Central memory CD8-positive, alpha-beta T cell (primary cell): ENCODE measurements at regions not wholly inside any gene's neighbourhood (a gene's known extent, or its start where the extent isn't known, plus 50 kb on each side); places are given as distances from the start of the nearest gene placed in this dataset.

Source experiments
- ATAC-seq: fragments of 150-1000 bp; cut with Tn5 transposase; replicated peaks from 2 replicates; pipeline ENCODE4 v1.10.0; 2022; ENCODE audit warnings: mild to moderate bottlenecking, moderate FRiP score, moderate number of reproducible peaks; ENCODE audit not compliant: poor library complexity, severe bottlenecking; ENCODE audit errors: extremely low read depth
- DNase-seq, 2 donors: peaks; one replicate each; pipeline ENCODE4 v3.0.0; 2021; ENCODE audit warnings: low spot score in 2 of 2
- H3K27ac Mint-ChIP-seq: one replicate; pipeline ENCODE4 v1.8.0; 2022; ENCODE audit warnings: low read depth, mild to moderate bottlenecking, moderate library complexity, mixed read lengths
- H3K27me3 Mint-ChIP-seq: one replicate; pipeline ENCODE4 v1.8.0; 2022; ENCODE audit warnings: mixed read lengths
- H3K36me3 Mint-ChIP-seq: one replicate; pipeline ENCODE4 v1.8.0; 2022; ENCODE audit warnings: mild to moderate bottlenecking, moderate library complexity, mixed read lengths; ENCODE audit not compliant: insufficient read depth
- H3K4me1 Mint-ChIP-seq: one replicate; pipeline ENCODE4 v1.8.0; 2022; ENCODE audit warnings: mixed read lengths
- H3K4me3 Mint-ChIP-seq: one replicate; pipeline ENCODE4 v1.8.0; 2022; ENCODE audit warnings: mild to moderate bottlenecking, moderate library complexity, mixed read lengths
- H3K9me3 Mint-ChIP-seq: one replicate; pipeline ENCODE4 v1.8.0; 2022; ENCODE audit warnings: mixed read lengths

- Mint-ChIP-seq H3K4me1 (no peaks in the 10 kb centered on the region), H3K4me3 (no peak overlapping the region), H3K9me3 (peaks cover 5% of the 10 kb centered on the region), H3K27ac (no peak overlapping the region), H3K27me3 (no peaks in the 10 kb centered on the region), H3K36me3 (no peaks in the 10 kb centered on the region)
- ATAC-seq (no peak), DNase-seq (no peak)
Observed at GRCh38 chr10:61172182-61172926, 228.4 kb upstream of the RHOBTB1 start.

- Mint-ChIP-seq H3K4me1 (no peaks in the 10 kb centered on the region), H3K9me3 (peaks cover 5% of the 10 kb centered on the region), H3K36me3 (no peaks in the 10 kb centered on the region), H3K27me3 (no peaks in the 10 kb centered on the region), H3K27ac (no peak overlapping the region), H3K4me3 (no peak overlapping the region)
- ATAC-seq, result no peak
- no peak for DNase-seq
Observed at GRCh38 chr10:61170594-61170993, 226.6 kb upstream of the RHOBTB1 start.

- Mint-ChIP-seq H3K9me3 (peaks cover 5% of the 10 kb centered on the region), H3K36me3 (no peaks in the 10 kb centered on the region), H3K4me3 (no peak overlapping the region), H3K27ac (no peak overlapping the region), H3K4me1 (no peaks in the 10 kb centered on the region), H3K27me3 (no peaks in the 10 kb centered on the region)
- ATAC-seq (no peak), DNase-seq (no peak)
Observed at GRCh38 chr10:61169294-61169693, 225.3 kb upstream of the RHOBTB1 start.

GRCh38 chr10:61166489-61166888, 222.5 kb upstream of the RHOBTB1 start:
- DNase-seq, result no peak
- Mint-ChIP-seq H3K4me1 (no peaks in the 10 kb centered on the region), H3K36me3 (no peaks in the 10 kb centered on the region), H3K9me3 (peaks cover 5% of the 10 kb centered on the region), H3K27me3 (peaks cover 11% of the 10 kb centered on the region), H3K27ac (no peak overlapping the region), H3K4me3 (no peak overlapping the region)
- no peak for ATAC-seq

GRCh38 chr10:61166065-61166464, 222.1 kb upstream of the RHOBTB1 start:
- peaks cover 11% of the 10 kb centered on the region for H3K27me3 Mint-ChIP-seq
- DNase-seq (no peak), ATAC-seq (no peak)
- H3K4me1 Mint-ChIP-seq, result no peaks in the 10 kb centered on the region
- H3K27ac Mint-ChIP-seq, result no peak overlapping the region
- H3K36me3 Mint-ChIP-seq, result no peaks in the 10 kb centered on the region
- no peak overlapping the region for H3K4me3 Mint-ChIP-seq
- H3K9me3 Mint-ChIP-seq, result peaks cover 5% of the 10 kb centered on the region

GRCh38 chr10:61164458-61165160, 220.6 kb upstream of the RHOBTB1 start:
- peaks cover 11% of the 10 kb centered on the region for H3K27me3 Mint-ChIP-seq
- no peak overlapping the region for H3K27ac Mint-ChIP-seq
- H3K36me3 Mint-ChIP-seq, result no peaks in the 10 kb centered on the region
- no peak overlapping the region for H3K4me3 Mint-ChIP-seq
- DNase-seq, result no peak
- no peaks in the 10 kb centered on the region for H3K4me1 Mint-ChIP-seq
- H3K9me3 Mint-ChIP-seq, result peaks cover 5% of the 10 kb centered on the region
- no peak for ATAC-seq

GRCh38 chr10:61163403-61163802, 219.4 kb upstream of the RHOBTB1 start:
- H3K27ac Mint-ChIP-seq, result no peak overlapping the region
- no peaks in the 10 kb centered on the region for H3K36me3 Mint-ChIP-seq
- H3K27me3 Mint-ChIP-seq, result peaks cover 11% of the 10 kb centered on the region
- no peak overlapping the region for H3K4me3 Mint-ChIP-seq
- peaks cover 5% of the 10 kb centered on the region for H3K9me3 Mint-ChIP-seq
- ATAC-seq (no peak), DNase-seq (no peak)
- H3K4me1 Mint-ChIP-seq, result no peaks in the 10 kb centered on the region

- H3K27ac Mint-ChIP-seq, result no peak overlapping the region
- ATAC-seq, result no peak
- no peaks in the 10 kb centered on the region for H3K36me3 Mint-ChIP-seq
- H3K9me3 Mint-ChIP-seq, result no peaks in the 10 kb centered on the region
- no peak overlapping the region for H3K4me3 Mint-ChIP-seq
- peaks cover 11% of the 10 kb centered on the region for H3K27me3 Mint-ChIP-seq
- no peak for DNase-seq
- H3K4me1 Mint-ChIP-seq, result no peaks in the 10 kb centered on the region
Observed at GRCh38 chr10:61160253-61160652, 216.3 kb upstream of the RHOBTB1 start.

- H3K4me1 Mint-ChIP-seq, result no peaks in the 10 kb centered on the region
- H3K9me3 Mint-ChIP-seq, result no peaks in the 10 kb centered on the region
- no peak overlapping the region for H3K4me3 Mint-ChIP-seq
- H3K27ac Mint-ChIP-seq, result no peak overlapping the region
- ATAC-seq, result no peak
- peaks cover 11% of the 10 kb centered on the region for H3K27me3 Mint-ChIP-seq
- DNase-seq, result no peak
- no peaks in the 10 kb centered on the region for H3K36me3 Mint-ChIP-seq
Observed at GRCh38 chr10:61159253-61159652, 215.3 kb upstream of the RHOBTB1 start.

- Mint-ChIP-seq H3K36me3 (no peaks in the 10 kb centered on the region), H3K4me3 (no peak overlapping the region), H3K4me1 (no peaks in the 10 kb centered on the region), H3K27ac (no peak overlapping the region), H3K9me3 (no peaks in the 10 kb centered on the region), H3K27me3 (peaks cover 15% of the 10 kb centered on the region)
- no peak for ATAC-seq
- DNase-seq, result no peak
Observed at GRCh38 chr10:61157182-61157581, 213.2 kb upstream of the RHOBTB1 start.

- Mint-ChIP-seq H3K36me3 (no peaks in the 10 kb centered on the region), H3K27ac (no peak overlapping the region), H3K4me1 (no peaks in the 10 kb centered on the region), H3K4me3 (no peak overlapping the region), H3K27me3 (peaks cover 28% of the 10 kb centered on the region), H3K9me3 (no peaks in the 10 kb centered on the region)
- ATAC-seq (no peak), DNase-seq (no peak)
Observed at GRCh38 chr10:61153771-61154170, 209.8 kb upstream of the RHOBTB1 start.

- no peak overlapping the region for H3K27ac Mint-ChIP-seq
- no peaks in the 10 kb centered on the region for H3K4me1 Mint-ChIP-seq
- H3K36me3 Mint-ChIP-seq, result no peaks in the 10 kb centered on the region
- no peak for ATAC-seq
- no peaks in the 10 kb centered on the region for H3K9me3 Mint-ChIP-seq
- no peak for DNase-seq
- peaks cover 42% of the 10 kb centered on the region for H3K27me3 Mint-ChIP-seq
- H3K4me3 Mint-ChIP-seq, result no peak overlapping the region
Observed at GRCh38 chr10:61151059-61151458, 207.1 kb upstream of the RHOBTB1 start.

GRCh38 chr10:61148451-61148850, 204.5 kb upstream of the RHOBTB1 start:
- DNase-seq (no peak), ATAC-seq (no peak)
- Mint-ChIP-seq H3K9me3 (no peaks in the 10 kb centered on the region), H3K4me1 (no peaks in the 10 kb centered on the region), H3K4me3 (no peak overlapping the region), H3K36me3 (no peaks in the 10 kb centered on the region), H3K27ac (no peak overlapping the region), H3K27me3 (peaks cover 49% of the 10 kb centered on the region)
